ENCODE measurements at regions not wholly inside any gene's neighbourhood (a gene's known extent, or its start where the extent isn't known, plus 50 kb on each side); places are given as distances from the start of the nearest gene placed in this dataset.
"Not testable (repeated sequence)": the region's sequence is repeated elsewhere in the genome, so short reads cannot be mapped to it uniquely, and the experiment has no call there.

DNA sequence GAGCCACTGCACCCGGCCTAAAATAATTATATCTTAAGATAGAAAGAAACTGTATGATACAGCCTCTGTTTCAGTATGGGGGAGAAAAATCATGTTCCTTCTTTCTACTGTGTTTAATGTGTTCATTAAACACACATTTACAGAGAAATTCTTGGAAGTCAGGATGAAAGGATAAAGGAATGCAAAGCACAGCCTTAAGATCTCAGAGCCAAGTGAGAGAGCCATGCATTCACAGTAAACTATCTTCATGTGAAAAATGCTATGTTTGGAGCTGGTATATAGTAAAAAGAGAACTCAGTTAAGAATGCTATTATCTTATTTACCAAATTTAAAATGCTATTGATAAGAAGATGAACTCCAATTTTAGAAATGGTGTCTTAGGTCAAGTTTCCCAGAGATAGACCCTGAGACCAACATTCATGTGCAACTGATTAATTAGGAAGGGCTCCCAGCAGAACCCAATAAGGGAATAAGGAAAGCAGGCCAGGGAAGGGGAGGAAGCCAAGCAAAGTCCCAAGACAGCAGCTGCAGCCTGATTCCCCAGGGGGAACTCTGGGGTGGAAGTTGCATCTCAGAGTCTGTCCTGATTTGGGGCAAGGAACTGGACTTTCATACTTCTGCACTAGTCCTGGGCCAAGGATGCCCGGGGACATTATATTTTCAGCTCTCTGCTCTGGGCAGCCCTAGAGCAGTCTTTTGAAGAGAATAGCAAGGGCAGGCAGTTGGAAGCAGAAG, 130.0 kb upstream of the ZNF648 start:
- DNase-seq, result no peak

DNA sequence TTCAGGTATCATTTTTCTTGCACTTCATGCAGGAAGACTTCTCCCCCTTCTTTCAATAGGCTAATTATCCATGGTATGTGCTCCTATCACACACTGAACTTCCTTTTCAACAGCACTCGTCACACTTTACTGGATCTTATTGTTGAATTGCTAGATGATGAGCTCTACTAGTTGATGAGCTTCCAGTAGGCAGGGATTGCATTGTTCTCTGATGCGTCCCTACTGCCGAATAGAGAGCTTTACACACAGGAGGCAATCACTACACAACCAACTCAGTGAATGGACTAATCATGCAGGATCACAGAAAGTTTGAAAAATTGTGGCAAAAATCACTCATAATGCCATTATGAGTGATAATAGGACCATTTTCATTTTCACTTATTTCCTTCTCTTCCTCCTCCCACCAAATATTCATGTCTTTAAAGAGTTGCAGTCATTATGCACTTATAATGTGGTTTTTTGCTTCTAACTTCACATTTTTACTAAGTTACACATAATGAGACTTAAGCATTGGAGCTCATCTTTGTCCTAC, 128.1 kb upstream of the ZNF648 start:
- no peak for DNase-seq

DNA sequence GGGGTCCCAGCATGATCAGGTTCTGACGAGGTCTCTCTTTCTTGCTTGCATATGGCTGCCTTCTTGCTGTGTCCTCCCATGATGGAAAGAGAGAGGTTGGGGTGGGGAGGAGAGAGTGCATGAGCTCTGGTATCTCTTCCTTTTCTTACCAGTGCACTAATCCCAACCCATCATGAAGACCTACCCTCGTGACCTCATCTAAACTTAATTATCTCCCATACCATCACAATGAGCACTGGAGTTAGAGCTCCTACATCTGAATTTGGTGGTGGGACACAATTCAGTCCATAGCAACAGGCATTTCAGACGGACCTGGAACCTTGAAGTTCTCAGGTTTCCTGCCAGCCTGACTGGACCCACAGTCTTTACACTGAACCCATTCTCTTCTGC, 125.2 kb upstream of the ZNF648 start:
- no peak for DNase-seq

DNA sequence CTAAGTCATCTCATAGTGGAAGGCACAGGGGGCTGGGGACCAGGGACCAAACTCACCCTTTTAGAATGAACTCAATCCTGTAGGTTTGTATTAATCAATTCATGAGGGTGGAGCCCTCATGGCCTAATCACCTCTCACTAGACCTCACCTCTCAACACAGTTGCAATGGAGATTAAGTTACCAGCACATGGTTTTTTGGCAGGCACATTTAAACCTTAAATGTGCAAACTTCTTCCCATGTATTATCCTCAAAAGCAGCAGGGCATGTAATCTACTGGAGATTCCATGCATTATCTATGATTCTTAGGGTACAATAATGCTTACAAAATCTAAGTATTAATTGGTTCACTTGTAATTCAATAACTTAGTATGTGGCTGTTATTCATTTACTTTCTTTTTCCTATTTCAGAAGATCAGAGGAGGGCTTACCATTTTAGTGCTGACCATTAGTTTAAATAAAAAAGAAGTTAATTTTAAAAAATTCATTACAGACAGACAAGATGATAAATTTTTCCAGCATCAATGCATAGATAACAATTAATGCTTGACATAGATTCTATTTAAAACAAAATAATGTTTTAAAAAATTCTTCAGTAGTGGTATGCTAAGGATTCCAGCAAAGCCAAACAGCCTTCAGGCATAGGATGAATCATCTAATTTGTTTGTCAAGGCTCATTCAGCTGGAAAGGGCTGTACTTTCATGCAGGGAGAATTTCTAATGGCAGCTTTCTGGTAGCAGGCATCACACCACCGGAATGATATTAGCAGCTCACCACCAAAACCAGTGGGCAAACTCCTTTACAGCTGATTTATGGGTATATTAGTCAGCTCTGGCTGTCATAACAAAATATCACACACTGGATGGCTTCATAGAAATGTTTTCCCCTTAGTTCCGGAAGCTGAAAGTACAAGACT, 124.6 kb upstream of the ZNF648 start:
- peak; percentile 15 for DNase-seq

DNA sequence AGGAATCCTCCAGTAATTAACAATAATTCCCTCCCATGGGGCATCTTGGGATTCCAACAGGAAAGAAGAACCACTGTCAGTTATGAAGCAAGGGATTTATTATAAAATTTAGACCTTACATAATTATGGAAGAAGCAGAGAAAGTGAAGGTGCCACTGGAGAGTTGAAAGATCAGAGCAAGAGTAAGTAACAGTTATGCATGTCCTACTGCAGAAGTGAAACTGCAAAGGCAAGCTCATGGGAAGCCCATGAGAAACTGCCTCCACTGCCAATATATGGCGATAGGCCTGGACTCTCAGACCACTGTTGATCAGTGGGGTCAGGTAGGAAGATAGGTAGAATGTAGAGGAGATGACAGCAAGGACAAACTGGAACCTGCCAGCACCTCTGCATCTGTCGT, 123.6 kb upstream of the ZNF648 start:
- DNase-seq, result no peak

DNA sequence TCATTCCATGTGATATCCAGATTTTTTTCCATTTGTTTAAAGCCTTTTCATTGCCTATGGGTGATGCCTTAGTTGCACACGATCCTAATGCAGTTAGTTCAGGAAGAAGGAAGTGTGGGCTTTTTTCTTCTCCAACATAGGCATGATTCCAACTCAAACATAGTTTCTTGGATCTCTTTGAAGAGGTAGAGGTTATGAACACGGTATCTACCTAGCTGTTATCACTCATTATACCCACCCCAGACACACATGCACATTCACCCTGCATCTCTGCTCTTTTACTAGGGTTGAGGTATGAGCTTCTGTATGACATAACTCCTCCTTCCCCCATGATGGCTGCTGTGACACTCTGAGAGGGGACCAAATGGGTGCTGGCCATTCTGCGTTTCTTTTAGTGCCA, 122.1 kb upstream of the ZNF648 start:
- DNase-seq, result no peak

DNA sequence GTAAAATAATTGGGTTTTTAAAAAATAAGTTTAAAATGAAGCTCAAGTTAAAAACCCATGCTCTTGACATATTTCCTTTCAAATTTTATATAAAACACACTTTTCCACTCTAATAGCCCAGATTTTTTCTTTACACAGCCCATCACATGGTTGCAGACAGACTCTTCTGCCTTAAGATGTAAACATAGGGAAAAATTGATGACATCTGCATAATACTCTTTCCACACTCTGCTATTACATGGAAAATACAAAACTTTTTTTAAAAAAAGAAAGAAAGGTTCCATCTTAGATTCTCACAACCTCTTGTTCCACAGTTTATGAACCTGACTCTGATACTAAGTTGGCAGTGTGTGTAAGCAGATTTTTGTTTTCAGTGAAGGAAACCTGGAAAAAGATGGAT, 120.8 kb upstream of the ZNF648 start:
- no peak for DNase-seq

DNA sequence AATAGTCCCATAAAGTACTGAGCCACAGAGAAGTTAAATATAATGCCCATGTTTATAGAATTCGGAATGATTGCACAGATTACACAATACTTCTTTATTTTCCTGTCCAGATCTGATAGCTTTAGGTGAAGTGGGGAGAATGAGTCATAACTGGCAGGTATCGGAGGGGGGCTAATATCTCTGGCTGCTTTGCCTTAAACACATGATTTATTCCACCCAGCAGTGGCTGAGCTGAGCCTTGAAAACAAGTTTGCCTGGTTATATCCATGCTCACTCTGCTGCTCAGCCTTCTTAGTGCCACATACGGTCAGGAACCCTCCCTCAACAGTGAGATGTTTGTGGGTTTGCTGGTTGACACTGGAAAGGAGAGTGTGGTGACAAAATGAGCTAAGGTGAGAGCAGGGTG, 119.7 kb upstream of the ZNF648 start:
- no peak for DNase-seq

DNA sequence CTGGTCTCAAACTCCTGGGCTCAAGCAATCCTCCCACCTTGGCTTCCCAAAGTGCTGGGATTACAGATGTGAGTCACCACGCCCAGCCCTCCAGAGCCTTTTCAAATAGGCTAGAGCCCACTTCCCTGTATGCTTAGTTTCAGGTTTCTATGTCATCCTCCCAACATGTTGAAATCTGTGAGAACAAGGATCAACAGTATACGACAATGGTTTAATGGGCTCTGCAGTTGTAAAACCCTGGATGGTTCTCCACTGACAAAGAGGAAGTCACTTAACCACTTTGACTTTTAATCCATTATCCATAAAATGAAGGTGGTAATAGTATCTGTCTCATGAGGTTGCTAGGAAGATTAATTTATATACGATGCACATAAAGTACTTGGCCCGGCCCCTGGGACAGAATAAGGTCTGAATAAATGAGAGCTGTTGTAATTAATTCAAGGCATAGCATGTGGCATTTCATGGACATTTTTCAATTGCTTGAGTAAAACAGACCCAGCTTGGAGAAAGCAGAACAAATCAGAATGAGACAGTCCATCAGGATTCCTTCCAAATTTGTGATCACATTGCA, 113.9 kb upstream of the ZNF648 start:
- DNase-seq, result no peak

DNA sequence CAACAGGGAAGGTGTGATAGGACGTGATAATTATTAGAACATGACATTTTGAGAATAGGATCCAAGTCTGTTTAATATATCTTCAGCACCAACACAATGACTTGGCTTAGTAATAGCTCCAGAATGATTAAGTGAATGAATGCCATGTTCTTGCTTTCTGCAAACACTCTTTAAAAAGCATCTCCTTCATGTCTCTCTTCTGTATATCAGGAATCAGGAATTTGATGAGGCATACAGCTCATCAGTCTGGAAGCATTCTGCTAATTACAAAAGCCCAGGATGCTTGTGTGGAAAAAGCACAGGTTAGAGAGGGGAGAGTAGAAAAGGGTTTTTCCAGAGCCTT, 113.0 kb upstream of the ZNF648 start:
- no peak for DNase-seq

DNA sequence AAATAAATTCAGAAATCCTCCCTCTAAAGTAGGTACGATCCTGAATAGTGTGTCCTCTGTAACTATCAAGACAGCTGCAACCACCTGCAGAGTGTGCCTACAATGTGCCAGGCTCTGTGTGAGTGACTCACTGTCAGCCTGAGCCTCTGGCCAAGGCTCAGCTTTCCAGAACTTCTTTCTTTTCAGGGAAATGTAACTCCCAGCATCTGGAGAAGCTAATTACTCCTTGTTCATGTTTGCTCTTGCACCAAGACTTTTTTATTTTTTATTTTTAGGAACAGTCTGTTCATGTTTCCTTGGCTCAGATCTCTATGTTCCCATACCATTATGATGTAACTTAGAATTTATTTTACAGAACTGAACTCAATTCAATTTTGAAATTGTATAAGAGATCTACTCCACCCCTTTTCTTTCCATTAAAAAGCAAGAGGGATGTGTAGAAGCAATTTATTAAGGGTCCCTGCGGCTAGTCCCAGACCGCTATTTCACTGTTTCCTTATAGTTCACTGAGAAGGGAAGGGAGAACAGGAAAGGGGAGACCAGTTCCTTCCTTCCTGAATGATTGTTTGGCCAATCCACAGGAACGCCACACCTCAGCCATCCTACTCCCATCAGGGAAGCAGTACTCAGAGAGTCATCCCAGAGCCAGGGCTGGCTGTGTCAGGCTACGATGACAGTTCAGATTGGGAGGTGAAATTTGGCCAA, 112.4 kb upstream of the ZNF648 start:
- no peak for DNase-seq

DNA sequence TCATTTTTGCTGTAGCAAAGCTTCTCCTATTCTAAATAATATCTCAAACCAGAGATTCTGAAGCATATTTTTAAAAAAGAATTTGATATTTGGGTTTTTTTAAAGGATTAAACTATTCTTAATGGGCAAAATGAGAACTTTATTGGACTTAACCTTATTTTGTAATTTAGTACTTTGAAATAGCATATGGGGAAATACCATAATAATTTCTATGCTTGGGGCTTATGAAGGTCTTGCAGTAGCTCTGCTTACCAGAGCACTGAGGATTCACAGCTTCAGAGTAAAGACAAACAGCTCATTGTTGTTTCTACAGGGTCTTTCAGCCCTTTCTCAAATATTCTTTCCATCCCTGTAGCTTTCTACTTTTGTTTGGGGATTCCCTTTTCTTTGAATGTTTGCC, 111.2 kb upstream of the ZNF648 start:
- no peak for DNase-seq

DNA sequence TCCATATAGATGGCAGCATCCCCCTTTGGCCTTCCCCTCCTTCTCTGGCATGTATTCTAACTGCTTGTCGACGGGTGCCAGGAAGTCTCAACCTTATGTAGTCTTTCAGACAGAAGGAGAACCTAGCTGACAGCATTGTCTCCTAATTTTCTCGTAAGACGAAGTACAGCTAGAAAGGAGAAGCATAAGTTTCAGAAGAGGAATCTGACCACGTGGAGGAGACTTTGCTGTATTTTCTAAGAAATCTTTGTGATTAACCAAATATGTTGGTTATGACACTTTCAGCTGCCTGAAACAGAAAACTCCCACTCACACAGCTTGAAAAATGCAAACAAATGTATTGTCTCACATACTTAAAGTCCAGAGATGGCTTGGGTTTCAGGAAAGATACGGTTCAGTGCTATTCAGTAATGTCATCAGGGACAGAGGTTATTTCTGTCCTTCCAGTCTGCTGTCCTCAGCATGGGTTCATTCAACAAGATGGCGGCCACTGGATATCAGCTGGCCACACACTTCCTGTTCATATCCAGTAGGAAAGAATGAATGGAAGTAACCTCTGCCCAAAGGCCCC, 109.5 kb upstream of the ZNF648 start:
- no peak for DNase-seq

DNA sequence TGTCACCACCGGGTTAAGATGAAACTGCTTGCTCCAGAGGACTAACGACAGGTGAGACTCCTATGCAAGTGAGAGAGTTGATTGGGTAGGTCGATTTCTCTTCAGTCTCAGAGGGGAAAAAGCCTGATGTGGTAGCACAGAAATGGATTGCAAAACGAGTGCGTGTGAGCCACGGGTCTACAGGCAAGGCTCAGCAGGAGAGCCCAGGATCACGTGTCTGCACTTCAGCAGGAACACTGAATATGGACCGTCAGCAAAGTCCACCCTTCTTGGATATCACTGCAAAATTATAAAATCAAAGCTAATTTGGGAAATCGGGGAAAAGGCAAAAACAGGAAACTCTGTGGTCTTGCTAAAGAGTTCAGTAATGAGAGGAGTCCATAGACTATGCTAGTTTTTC, 107.7 kb upstream of the ZNF648 start:
- no peak for DNase-seq

DNA sequence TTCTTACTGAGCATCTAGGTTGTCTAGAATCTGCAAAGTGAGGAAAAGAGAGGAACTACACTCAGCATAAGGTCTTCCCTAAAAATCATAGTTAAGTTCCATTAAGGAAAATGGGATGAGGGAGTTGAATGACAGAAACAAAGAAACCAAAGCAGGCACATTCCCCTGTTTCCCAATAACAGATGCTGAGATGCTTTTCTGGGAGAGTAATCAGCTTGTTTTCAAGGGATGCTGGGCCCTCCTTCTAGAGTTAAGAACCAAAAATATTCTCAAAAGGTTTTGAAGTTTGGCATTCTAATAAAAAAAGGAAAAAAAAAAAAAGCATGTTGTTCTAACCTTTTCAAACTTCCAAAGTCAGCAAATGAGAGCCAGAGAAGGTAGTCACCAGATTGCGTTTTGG, 105.2 kb upstream of the ZNF648 start:
- DNase-seq, result no peak

DNA sequence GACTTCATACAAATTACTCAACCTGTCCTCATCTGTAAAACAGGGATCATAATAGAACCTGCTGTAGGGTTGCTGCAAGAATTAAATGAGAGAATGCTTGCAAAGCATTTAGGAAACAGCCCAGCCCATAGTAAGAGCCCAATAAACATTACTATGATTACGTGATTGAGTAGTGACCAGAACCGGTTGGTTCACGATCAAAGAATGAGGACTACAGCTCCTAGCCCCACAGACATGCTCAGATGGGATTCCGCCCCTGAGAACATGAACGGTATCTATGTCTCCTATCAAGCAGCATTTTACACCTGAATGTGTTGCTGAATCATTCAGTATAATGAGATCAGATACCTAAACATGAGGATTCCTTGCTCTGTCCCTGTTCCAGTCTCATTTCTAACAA, 104.8 kb upstream of the ZNF648 start:
- no peak for DNase-seq

DNA sequence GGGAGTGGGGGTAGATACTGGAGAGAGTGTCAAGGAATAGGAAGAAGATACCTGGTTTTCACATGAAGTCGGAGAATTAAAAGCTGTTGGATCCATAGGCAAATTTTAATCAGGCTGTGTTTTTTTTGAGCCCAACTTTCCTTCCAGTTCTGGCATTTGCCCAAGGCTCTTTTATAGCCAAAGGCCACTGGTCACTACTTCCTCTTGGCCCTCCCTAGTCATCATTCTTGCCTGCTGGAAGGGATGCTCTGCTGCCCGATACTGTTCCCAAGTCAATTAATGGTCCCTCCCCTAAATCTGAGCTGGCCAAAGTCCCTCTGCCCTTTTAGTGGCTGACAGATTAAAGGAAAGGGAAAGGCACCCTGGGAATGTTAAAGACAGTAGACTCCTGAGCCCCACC, 102.8 kb upstream of the ZNF648 start:
- no peak for DNase-seq

DNA sequence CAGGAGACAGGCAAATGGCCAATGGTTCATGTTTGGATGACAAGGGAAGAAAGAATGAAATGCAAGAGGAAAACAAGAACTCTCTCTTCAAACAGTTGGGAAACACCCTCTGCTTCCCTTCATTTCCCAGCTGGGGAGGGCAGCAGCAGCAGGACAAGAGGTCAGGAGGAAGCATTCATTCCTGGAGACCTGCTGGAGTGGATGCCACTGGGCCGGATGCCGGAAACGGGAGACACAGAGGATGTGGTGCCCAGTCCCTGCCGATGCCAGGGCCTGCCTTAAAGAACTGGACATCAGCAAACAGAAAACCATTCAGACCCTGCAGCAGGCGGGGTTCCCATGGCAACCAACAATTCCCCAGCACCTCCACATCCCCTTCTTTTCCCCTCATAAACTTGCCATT, 102.3 kb upstream of the ZNF648 start:
- no peak for DNase-seq

DNA sequence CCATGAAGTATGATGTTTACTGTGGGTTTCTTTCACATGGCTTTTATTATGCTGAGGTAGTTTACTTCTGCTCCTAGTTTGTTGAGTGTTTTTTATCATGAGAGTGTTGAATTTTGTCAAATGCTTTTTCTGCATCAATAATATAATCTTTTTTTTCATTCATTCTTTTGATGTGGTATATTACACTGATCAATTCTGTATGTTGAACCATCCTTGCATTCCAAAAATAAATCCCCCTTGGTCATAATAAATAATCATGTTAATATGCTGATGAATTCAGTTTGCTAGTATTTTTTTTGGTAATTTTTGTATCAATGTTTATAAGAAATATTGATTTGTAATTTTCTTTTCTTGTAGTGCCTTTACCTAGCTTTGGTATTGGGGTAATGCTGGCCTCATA, 97.9 kb upstream of the ZNF648 start:
- no peak for DNase-seq

DNA sequence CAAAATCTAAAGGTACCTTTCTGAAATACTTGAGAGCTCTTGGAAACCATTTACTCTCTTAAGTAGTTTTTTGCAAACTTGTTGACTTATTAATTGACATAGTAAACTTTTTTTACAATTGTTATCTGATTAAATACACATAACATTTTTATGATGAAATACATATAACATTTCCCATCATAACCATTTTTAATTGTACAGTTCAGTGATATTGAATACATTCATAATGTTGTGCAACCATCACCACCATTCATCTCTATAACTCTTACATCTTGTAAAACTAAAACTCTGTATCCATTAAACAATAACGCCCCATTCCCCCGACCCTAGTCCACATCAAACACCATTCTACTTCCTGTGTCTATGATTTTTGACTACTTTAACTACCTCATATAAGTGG, 95.7 kb upstream of the ZNF648 start:
- DNase-seq, result no peak

DNA sequence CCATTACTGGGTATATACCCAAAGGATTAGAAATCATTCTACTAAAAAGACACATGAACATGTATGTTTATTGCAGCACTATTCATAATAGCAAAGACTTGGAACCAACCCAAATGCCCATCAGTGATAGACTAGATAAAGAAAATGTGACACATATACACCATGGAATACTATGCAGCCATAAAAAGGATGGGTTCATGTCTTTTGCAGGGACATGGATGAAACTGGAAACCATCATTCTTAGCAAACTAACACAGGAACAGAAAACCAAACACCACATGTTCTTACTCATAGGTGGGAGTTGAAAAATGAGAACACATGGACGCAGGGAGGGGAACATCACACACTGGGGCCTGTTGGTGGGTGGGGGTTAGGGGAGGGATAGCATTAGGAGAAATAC, 92.9 kb upstream of the ZNF648 start:
- not testable (repeated sequence) for DNase-seq

DNA sequence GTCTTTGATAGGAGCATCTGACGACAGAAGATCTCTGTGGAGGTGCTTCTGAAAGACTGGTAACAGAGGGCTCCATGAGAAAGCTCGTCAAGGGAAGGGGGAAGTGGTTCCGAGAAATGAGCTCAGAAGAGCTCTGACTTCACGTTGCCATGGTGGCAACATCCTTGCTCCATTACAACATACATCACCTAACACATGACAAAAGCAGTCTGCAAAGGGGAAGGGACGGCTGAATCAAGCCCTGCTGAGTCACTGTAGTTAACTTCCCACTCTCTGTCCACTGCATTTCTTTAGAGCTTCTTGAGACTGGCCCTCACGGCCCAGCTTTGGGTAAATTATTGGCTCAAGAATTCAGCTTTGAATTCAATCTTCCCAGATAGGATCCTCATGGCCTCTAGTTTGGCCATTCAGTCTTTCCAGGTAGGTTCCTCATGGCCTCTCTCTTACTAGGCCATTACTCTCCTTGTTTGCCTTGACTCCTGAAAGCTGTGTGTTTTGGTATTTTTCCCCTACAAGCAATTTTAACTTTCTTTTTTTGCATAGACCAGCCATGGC, 88.0 kb upstream of the ZNF648 start:
- DNase-seq, result no peak

DNA sequence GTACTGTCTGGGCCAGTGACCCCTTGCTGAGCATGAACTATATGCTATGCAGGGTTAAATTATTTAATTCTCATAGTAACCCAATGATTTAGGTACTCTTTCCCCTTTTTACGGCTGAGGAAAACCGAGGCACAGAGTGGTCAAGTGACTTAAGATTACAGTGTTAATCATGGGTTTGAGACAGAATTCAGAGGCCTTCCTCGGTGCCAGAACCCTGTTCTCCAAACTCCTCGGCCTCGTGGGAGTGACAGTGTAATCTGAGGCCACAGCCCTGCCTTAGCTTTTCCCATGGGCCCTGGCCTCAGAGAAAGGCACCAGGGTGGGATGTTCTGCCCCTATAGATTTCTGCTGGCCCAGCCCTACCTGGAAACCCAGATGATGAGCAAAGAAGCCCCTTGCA, 86.4 kb upstream of the ZNF648 start:
- DNase-seq, result no peak
